Hepatocyte (in vitro differentiated cells): ENCODE measurements at regions not wholly inside any gene's neighbourhood (a gene's known extent, or its start where the extent isn't known, plus 50 kb on each side); places are given as distances from the start of the nearest gene placed in this dataset.

Experiments
- CTCF ChIP-seq: fragments of 200-600 bp; sonication (generic); IDR thresholded peaks from 2 replicates; pipeline ENCODE4 v1.5.1; 2016; ENCODE audit warnings: antibody characterized with exemption, mild to moderate bottlenecking; ENCODE audit not compliant: poor library complexity
- EZH2 ChIP-seq: fragments of 200-600 bp; sonication (generic); IDR thresholded peaks from 2 replicates; pipeline ENCODE4 v1.6.1; 2016; ENCODE audit warnings: antibody characterized with exemption, mild to moderate bottlenecking, borderline replicate concordance
- EZH2phosphoT487 ChIP-seq: fragments of 200-600 bp; sonication (generic); IDR thresholded peaks from one replicate; pipeline ENCODE4 v1.6.1; 2018; ENCODE audit warnings: antibody characterized with exemption, mild to moderate bottlenecking, low read depth, moderate library complexity; ENCODE audit not compliant: unreplicated experiment, severe bottlenecking

GRCh38 chr9:129539446-129539845 lies 81.5 kb downstream of the C9orf50 start:
- TF ChIP-seq CTCF = no peak
- TF ChIP-seq EZH2phosphoT487 = no peak
- no peak for TF ChIP-seq EZH2
